ENCODE measurements at regions not wholly inside any gene's neighbourhood (a gene's known extent, or its start where the extent isn't known, plus 50 kb on each side); places are given as distances from the start of the nearest gene placed in this dataset.

DNA sequence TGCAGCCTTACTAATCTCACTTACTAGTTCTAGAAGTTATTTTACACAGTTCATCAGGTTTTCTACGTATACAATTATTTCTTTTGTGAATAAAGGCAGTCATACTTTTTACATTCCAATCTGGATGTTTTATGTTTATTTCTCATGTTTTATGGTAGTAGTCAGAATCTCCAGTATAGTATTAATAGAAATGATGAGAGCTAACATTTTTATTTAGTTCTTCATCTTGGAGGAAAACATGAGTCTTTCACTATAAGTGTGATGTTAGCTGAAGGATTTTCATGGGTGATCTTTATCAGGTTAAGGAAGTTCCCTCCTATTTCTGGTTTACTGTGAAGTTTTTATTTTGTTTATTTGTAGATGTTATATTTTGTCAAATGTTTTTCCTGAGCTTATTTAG lies 256.1 kb upstream of the GIMD1 start:
- TF ChIP-seq, protein P1, sequence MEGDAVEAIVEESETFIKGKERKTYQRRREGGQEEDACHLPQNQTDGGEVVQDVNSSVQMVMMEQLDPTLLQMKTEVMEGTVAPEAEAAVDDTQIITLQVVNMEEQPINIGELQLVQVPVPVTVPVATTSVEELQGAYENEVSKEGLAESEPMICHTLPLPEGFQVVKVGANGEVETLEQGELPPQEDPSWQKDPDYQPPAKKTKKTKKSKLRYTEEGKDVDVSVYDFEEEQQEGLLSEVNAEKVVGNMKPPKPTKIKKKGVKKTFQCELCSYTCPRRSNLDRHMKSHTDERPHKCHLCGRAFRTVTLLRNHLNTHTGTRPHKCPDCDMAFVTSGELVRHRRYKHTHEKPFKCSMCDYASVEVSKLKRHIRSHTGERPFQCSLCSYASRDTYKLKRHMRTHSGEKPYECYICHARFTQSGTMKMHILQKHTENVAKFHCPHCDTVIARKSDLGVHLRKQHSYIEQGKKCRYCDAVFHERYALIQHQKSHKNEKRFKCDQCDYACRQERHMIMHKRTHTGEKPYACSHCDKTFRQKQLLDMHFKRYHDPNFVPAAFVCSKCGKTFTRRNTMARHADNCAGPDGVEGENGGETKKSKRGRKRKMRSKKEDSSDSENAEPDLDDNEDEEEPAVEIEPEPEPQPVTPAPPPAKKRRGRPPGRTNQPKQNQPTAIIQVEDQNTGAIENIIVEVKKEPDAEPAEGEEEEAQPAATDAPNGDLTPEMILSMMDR (conservative IDR thresholded peaks at IDR 0.05; ENCODE audit: low read depth, low read length) = no peak
- TF ChIP-seq EZH2 (IDR thresholded peaks at IDR 0.05; ENCODE audit: borderline replicate concordance, low read depth, low read length, poor library complexity, severe bottlenecking) = no peak
